Lower leg skin (tissue), 3 donors: ENCODE measurements at regions not wholly inside any gene's neighbourhood (a gene's known extent, or its start where the extent isn't known, plus 50 kb on each side); places are given as distances from the start of the nearest gene placed in this dataset.

Source experiments
- CTCF ChIP-seq, 3 donors: fragments of 450-650 bp; IDR thresholded peaks; one replicate each; pipeline ENCODE4 v1.5.1; 2016; ENCODE audit warnings: antibody characterized with exemption in 3 of 3, mild to moderate bottlenecking in 3 of 3, moderate library complexity in 2 of 3
- POLR2A ChIP-seq, 2 donors: fragments of 450-650 bp; IDR thresholded peaks; one replicate each; pipeline ENCODE4 v1.6.1; 2016 to 2017; ENCODE audit warnings: antibody characterized with exemption in 2 of 2, mild to moderate bottlenecking in 1 of 2, moderate library complexity in 1 of 2

GRCh38 chr12:47321436-47321835, 241.7 kb upstream of the AMIGO2 start:
- TF ChIP-seq CTCF (IDR thresholded peaks at IDR 0.05) (no peak), POLR2A (IDR thresholded peaks at IDR 0.05) (no peak)
